HUDEP-2 (cell line): ENCODE measurements at regions not wholly inside any gene's neighbourhood (a gene's known extent, or its start where the extent isn't known, plus 50 kb on each side); places are given as distances from the start of the nearest gene placed in this dataset.

Experiments used
- DNase-seq, 76 experiments: peaks; one replicate each; lab custom pipeline; 2025; ENCODE audit not compliant: unreplicated experiment in 76 of 76; lab: John Stamatoyannopoulos, UW

DNA sequence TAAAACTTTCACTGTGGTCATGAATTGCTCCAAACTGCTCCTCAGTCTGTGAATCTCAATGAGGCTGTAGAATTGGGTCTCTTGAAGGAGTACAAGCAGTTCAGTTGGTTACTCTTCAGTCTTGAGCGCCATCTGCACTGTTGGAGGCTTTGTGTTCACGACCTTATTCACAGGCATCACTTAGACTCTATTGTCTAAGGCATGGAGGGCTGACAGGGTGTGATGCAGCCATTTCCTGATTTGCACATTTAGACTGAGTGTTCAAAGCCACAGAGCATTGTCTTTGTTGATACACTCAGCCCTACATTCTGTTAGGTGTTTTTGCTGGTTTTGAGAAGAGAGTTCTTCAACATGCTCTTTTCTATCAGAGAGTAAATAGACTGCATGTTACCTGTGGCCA is 355.9 kb upstream of the RIOK2 start:
- DNase-seq = no peak

DNA sequence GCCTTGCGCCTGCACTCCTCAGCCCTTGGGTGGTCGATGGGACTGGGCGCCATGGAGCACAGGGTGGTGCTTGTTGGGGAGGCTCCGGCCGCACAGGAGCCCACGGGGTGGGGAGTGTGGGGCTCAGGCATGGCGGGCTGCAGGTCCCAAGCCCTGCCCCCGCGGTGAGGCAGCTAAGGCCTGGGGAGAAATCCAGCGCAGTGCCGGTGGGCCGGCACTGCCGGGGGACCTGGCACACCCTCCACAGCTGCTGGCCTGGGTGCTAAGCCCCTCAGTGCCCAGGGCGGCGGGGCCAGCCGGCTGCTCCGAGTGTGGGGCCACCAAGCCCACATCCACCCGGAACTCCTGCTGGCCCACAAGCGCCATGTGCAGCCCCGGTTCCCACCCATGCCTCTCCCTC is 358.8 kb upstream of the RIOK2 start:
- no peak for DNase-seq

DNA sequence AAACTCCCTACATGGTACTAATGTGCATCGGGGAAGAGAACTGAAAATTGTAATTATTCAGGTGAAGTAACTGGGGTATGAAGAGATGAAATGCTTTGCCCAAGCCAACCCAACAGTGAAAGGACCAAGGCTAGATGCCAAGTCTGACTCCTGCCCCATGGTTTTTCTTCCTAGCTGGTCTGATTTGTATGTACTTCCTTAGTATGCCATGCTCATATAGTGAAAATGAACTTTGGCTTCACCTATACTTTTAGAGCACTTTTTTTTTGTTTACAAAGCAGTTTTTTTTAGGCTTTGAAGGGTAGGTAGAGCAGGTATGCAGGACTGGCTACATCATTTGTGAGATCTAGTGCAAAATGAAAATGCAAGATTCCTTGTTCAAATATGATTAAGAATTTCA is 359.4 kb upstream of the RIOK2 start:
- no peak for DNase-seq

DNA sequence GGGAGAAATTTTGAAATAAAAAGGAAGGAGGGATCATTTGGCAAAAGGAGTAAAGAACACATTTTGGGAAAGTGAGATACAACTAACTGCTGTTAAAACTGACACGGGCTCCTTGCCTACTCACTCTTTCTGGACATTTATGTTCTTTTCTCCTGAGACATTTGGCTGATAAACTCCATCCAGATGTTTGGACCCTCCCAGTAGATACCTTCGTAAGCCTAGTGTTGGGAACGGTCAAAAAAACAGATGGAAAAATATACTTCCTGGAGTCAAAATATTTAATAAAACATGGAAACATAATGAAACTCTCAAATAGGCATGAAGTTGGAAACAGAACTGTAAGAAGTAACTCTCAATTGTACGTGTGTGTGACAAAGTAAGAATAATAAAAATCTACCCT is 360.1 kb upstream of the RIOK2 start:
- no peak for DNase-seq

DNA sequence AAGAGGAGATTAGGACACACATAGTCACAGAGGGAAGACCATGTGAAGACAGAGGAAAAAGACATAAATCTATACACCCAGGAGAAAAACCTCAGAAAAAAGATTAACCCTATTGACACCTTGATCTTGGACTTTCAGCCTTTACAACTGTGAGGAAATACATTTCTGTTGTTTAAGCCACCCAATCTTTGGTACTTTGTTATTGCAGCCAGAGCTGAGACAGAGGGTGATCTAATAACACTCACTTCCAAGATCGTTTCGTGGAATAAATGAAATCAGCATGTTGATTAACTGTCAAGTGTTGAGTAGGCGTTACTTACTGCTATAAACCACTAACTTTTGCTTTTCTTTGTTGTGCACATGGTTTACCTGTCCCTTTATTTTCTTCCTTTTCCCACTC is 361.2 kb upstream of the RIOK2 start:
- no peak for DNase-seq

DNA sequence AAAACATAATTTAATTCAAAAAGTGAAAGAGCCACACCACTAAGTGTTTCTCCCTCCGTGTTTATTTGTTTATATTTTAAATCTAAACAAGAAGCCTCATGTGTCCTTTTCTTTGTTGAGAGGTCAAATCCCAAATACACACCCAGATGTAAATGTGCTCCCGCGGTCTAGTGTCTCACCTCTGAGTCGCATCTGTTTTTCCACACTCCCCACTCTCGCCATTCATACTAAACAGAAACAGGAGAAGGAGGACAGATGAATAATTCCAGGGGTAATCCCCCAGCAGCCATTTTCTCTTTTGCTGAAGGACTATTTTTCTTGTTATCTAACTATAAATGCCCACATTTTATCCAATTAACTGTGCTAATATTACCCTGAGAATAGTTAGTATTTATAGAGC is 361.6 kb upstream of the RIOK2 start:
- DNase-seq = no peak

DNA sequence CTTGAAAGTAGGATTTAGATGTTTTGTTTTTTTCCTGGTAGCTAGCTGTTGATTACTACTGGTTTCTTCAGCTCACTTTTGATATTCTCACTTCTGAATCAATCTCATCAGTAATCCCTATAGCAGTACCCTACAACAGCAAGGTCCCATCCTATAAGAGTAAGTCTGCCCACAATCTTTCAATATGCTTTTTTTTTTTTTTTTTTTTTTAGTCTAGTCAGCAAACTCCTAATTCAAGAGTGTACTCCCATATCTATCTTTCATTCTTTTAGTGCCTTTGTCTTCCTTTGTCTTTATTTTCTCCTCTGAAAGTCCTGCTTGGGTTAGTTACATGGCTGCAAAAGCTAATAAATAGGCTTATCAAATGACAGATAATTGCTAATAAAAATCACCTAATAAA is 362.4 kb upstream of the RIOK2 start:
- no peak for DNase-seq

DNA sequence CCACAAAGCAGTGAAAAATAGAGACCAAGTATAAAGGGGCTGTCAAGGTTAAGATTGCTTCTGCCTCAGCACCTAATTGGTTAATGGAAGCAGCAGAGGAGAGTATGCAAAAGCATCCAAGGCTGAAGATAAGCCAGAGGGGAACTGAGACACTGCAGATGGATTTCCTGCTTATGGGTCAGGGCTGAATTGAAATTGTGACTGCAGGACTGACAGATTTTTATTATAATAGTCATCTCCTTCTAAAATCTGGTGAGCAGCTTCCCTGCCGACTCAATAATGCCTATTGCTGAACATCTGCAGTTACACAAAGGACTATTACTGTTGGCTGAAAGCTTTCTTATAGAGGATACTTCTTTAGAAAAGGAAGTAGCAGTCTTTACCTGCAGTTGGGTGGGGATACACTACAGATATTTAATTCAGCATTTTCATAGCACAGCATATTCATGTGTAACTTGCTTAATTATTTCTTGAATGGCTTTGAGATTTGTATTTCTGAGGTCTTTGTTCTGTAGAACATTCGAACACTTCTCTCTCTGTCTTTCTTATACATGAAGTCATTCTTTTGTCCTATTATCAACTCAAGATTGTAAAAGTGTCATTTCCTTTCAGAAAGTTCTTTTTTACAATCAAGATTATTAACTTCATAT is 363.0 kb upstream of the RIOK2 start:
- no peak for DNase-seq

DNA sequence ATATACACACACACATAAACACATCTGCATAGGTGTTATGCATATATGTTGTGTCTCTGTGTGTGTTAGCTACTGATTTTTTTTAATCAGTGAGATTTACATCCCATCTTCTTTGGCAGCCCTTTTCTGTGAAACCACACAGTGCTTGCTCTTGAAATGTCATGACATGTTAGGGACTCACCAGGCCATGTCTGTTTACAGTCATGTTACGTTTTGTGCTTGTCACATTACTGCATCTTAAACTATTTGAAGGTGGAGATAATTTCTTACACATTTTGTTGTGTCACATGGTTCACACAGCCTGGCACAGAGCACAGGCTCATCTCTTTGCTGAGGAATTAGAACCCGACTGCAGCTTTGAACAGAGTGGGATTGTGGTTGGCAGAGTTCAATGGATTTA is 364.4 kb upstream of the RIOK2 start:
- DNase-seq = no peak

DNA sequence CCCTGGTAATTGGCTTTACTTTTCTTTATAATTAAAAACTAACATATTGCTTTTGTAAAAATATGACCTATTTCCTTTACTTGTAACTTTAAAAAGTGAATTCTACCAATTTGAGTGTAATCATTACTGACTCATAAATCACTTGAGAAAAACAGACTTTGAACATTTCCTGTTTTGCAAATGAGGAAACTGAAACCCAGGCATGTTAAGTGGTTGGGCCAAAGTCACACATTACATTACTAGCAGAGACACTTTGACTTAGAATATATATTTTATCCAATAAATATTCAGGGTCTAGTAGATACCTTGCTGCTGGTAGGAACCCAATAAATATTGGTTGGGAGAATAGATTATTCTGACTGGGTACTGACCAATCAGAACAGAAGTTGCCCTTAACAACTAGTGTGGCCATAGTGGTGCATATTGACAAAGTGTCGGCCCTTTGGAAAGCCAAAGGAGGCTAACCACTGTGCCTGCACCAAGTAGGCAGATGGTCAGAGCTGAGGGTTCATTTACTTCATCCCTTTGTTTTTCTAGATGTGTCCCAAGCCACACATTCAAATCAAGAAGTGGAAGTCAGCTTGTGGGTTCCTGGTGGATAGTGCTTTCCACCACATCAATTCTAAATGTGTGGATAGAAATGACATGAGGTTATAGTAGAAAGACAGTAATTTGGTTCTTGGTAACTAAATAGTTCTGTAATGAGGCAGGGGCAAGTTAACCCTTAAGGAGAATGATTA is 365.1 kb upstream of the RIOK2 start:
- DNase-seq = no peak

DNA sequence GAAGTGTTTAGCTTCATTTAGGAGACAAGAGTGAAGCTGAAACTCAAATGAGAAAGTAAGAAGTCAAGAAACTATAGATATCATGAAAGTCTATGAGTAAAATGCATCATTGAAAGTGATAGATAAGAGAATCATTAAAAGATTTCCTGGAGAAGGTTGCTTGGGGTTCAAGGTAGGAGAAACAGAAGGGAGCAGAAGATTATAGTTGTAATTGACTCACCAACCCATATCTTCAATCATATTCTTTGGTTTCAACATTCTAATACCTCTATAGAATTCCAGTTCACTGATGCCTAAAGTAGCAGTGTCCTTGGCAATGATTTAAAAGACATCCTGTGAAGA is 365.7 kb upstream of the RIOK2 start:
- no peak for DNase-seq

DNA sequence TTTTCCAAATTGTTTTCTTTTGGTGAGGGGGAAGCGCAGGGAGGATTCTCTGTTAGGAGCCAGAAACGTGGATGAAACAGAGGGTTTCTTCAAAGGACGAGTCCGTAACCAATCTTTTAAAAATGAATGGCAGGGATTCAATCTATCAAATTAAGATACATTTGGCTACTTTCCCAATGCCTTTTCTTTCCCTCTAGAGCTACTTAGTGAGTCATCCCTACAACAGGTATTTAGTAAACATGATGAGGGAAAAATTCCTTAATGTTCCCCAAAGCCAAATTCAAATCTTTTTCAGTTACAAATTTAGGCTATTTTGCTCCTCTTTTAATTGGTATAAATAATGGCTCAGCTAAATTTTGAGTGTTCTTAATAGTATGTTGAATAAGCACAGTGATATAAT is 366.4 kb upstream of the RIOK2 start:
- DNase-seq = no peak

DNA sequence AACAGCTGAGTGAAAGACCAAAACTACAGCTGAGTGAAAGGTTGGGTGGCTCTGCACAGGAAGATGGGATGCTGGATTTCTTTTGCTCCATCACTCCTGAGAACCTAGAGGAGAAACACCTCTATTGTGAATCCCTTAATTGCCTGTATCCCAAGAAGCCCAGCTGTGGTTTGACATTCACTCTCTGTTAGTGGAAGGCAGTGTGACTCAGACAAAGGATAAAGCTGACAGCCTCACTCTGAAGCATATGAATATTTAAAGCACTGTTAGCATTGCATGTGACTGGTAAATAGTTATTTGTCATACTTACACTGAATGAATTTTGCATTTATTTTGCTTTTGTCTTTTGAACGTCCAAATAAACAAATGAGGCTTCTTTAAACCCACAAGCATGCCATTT is 367.1 kb upstream of the RIOK2 start:
- no peak for DNase-seq

DNA sequence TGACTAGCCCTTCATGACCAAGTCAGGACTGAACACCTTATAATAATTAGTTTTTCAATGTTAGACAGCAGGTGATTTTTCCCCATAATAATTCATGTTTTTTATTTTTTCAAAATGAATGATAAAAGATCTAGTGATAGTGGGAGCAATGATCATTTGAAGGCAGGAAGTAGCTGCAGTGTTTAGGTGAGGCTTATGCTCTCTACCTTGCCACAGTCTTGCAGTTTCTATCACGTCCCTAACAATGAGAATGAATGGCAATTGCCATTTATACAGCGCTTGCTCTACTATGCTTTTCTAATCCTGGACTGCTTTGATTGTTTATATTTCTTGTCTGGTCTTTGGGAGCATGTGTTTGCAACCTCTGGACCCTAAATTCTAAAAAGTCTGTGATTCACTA is 367.8 kb upstream of the RIOK2 start:
- DNase-seq = no peak

DNA sequence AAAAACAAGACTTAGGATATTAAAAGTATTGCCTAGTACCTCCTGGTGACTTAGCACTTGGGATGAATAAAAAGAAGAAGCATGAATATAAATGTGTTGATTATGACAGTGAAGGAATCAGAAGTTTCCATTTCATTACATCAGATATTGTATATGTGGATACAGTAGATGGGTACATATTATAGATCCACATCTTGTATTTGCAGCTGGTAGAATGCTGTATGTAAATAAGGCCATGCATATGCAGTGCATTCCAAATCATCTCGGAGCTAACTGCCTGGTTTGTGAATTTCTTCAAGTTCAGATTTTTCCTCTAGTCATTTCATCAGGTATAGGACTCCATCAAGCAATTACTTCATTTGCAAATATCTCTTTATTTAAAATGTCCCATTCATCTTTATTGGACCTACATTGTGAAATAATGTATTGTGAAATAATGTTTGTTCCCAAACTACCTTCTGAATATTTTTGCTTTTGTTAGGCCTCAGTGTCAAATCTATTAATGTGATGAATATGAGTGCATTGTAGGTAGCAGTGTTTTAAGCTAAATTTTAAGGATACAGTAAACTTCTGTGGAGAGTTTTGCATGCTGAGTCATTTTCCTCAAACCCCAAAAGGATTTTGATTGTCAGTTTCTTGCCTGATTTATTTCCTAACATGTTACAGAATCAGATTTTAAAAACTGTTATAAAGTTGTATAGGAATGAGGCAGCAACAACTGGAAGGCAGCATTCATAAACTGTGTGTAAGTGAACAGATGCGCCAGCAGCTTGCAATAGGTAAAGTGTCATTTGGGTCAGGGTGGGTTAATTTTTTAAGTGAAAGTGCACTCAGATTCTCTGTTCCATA is 370.8 kb upstream of the RIOK2 start:
- DNase-seq = no peak

DNA sequence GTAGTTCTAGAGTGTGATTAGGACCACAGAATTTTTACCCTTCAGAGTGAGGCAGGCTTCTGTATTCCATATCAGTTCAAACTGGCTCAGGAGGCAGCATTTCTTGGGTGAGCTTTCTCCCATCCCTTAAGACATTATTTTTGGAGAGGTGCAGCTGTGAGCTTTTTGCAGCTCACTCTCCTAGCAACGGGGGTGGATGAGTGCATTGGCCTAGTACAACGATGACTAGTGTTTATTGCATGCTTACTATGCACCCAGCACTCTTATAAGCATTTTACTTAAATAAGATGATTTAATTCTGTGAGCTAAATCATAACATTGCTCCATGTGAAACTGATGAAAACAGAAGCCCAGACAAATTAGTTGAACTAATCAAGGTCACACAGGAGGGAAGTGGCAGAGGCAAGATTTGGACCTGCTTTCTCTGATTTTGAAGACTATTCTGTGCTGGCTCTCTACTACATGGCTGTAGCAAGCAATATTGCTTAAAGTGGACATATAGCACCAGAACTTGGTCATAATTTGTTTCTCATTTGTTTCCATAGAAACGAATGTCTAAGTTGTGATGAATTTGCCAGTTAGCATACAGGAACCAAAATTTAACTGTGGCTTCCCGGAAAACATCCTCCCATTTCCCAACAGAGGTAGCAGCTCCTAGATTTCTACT is 372.1 kb upstream of the RIOK2 start:
- no peak for DNase-seq

DNA sequence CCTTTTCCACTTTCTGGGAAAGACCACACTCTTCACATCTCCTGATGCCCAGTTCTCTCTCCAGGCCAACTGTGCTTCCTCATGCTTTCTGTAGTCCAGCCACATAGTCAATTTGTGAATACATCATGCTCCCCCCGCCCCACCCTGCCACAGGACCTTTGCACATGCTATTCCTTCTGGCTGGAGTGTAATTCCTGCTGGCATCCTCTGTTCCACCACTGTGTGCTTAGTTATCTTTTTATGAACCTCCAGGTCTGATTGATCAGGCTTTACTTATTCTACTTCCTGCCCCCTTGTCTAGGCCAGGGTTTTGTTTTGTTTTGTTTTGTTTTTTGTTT is 372.6 kb upstream of the RIOK2 start:
- no peak for DNase-seq

DNA sequence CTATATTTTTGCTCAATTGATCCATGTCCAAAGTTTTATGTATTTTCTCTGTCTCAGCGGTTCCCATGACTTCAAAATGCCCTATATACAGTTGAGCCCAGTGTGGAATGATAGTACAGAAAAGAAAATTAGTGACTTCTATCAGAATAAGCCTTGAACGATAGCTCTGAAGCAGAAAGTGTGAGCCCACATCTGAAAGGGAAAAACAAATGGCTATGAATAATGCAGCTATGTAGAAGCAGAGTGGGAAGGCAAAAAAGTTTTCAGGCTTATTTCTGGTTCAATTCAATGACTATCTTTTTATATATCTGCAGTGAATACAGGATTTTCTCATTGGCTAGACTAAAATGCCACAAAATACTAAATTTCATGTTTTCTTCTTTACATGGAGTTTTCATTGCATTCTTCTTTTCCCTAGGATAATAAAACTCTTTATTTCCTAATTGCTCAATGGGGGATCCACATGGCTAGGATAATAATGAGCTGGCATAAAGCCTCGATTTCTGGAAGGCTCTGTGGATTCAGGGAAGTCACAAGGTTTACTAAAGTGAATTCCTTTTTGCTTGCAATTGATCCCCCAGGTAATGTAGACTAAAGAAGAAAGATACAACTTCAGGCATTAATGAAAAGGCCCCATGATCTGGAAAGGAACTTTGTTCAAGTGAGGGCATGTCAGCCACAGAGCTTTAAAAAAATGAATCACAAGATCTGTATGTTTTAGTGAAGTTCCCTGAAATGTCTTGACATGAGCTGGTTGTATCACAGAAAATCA is 377.0 kb upstream of the RIOK2 start:
- no peak for DNase-seq

DNA sequence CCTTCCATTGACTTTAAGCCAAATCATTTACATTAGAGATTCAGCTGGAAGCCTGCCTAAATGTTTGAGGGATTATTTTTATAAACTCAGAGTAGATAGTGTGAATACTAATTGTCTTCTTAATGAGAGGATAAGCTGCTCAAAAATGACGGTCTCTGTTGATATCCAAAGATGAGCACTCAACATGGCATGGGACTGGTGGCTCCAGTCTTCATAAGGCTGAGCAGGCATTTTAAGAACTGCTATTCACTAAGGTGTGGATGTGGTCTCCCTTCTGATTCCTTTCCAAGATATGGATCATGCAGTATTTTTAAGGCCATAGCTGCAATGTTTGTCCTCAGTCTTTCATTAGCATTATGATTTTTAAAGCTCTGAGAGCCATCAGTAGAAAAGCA is 377.5 kb upstream of the RIOK2 start:
- DNase-seq = no peak

DNA sequence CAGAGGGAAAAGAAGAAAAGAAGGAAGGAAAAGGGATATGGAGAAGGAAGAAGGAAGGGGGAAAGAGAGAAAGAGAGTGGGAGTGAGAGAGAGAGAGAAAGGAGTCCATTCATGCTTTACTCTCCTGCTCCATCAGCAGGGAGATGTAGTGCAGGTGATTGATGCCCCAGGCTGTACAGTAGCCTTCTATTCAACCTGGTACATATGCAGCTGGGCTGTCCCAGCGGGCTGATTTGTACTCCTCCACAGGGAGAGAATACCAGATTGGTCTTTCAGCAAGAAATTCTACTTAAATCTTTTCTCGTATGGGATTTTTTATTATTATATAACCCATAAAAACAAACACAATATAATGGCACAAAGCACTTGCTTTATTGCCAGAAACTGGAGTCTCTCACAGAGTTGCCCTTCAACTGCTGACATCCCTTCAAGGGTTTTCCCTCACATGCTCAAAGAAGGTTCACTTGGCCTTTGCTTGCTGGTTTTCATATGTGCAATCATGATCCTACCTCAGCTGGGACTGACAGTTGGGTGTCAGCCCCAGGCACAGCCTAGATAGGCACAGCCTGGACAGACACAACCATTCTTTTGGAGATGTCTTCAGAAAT is 380.1 kb upstream of the RIOK2 start:
- no peak for DNase-seq
